Mucosa of rectum (tissue), 2 donors: ENCODE measurements at regions not wholly inside any gene's neighbourhood (a gene's known extent, or its start where the extent isn't known, plus 50 kb on each side); places are given as distances from the start of the nearest gene placed in this dataset.
"Not testable (repeated sequence)": the region's sequence is repeated elsewhere in the genome, so short reads cannot be mapped to it uniquely, and the experiment has no call there.

ENCODE experiments used
- H3K27ac ChIP-seq, 2 donors: one replicate each; pipeline ENCODE4 v1.7.0; 2013; ENCODE audit warnings: inconsistent platforms in 2 of 2, low read depth in 2 of 2, low read length in 2 of 2
- H3K27me3 ChIP-seq, 2 donors: one replicate each; pipeline ENCODE4 v1.7.0; 2013; ENCODE audit warnings: low read length in 2 of 2; ENCODE audit not compliant: control insufficient read depth in 2 of 2, insufficient read depth in 2 of 2
- H3K36me3 ChIP-seq, 2 donors: one replicate each; pipeline ENCODE4 v1.7.0; 2013; ENCODE audit warnings: low read length in 2 of 2; ENCODE audit not compliant: control insufficient read depth in 2 of 2, insufficient read depth in 2 of 2
- H3K4me1 ChIP-seq, 2 donors: one replicate each; pipeline ENCODE4 v1.7.0; 2013; ENCODE audit warnings: low read length in 2 of 2, mild to moderate bottlenecking in 1 of 2; ENCODE audit not compliant: control insufficient read depth in 2 of 2, insufficient read depth in 2 of 2
- H3K4me3 ChIP-seq, 2 donors: one replicate each; pipeline ENCODE4 v1.7.0; 2013; ENCODE audit warnings: low read length in 2 of 2
- H3K9ac ChIP-seq, 2 donors: one replicate each; pipeline ENCODE4 v1.7.0; 2013; ENCODE audit warnings: low read length in 2 of 2, low read depth in 1 of 2, mild to moderate bottlenecking in 1 of 2
- H3K9me3 ChIP-seq, 2 donors: one replicate each; pipeline ENCODE4 v1.7.0; 2013; ENCODE audit warnings: low read length in 2 of 2; ENCODE audit not compliant: control insufficient read depth in 2 of 2
- donor health status: healthy.
- donor health status: Normal muscosa, but diverticular disease.

GRCh38 chr1:163632269-163632668 is 310.5 kb downstream of the NUF2 start:
- H3K36me3 ChIP-seq, result no peaks in the 10 kb centered on the region
- no peak overlapping the region for H3K9ac ChIP-seq
- H3K27me3 ChIP-seq, result no peaks in the 10 kb centered on the region
- no peaks in the 10 kb centered on the region for H3K4me1 ChIP-seq
- H3K27ac ChIP-seq, result no peak overlapping the region
- no peak overlapping the region for H3K4me3 ChIP-seq
- peaks cover 0 to 5% of the 10 kb centered on the region in 2 donors for H3K9me3 ChIP-seq

GRCh38 chr1:163633366-163633765 is 311.6 kb downstream of the NUF2 start:
- Histone ChIP-seq H3K4me1 (no peaks in the 10 kb centered on the region), H3K4me3 (no peak overlapping the region), H3K9me3 (peaks cover 0 to 5% of the 10 kb centered on the region in 2 donors)

GRCh38 chr1:163645676-163646075 is 323.9 kb downstream of the NUF2 start:
- H3K4me1 ChIP-seq, H3K27ac ChIP-seq, H3K9me3 ChIP-seq, H3K4me3 ChIP-seq, H3K27me3 ChIP-seq, H3K9ac ChIP-seq, H3K36me3 ChIP-seq: not testable (repeated sequence)

More at GRCh38 chr1:163633366-163633765, 311.6 kb downstream of the NUF2 start:
- Histone ChIP-seq H3K27ac (no peak overlapping the region), H3K36me3 (no peaks in the 10 kb centered on the region), H3K9ac (no peak overlapping the region), H3K27me3 (no peaks in the 10 kb centered on the region)

- Histone ChIP-seq H3K4me1 (no peaks in the 10 kb centered on the region), H3K27ac (no peak overlapping the region), H3K9ac (no peak overlapping the region), H3K27me3 (no peaks in the 10 kb centered on the region), H3K9me3 (no peaks in the 10 kb centered on the region), H3K36me3 (no peaks in the 10 kb centered on the region), H3K4me3 (no peak overlapping the region)
Measured at GRCh38 chr1:163650624-163651023, 328.9 kb downstream of the NUF2 start.

GRCh38 chr1:163652441-163652840 is 330.7 kb downstream of the NUF2 start:
- Histone ChIP-seq H3K9ac (no peak overlapping the region), H3K4me1 (no peaks in the 10 kb centered on the region), H3K9me3 (no peaks in the 10 kb centered on the region), H3K27ac (no peak overlapping the region), H3K4me3 (no peak overlapping the region), H3K27me3 (no peaks in the 10 kb centered on the region), H3K36me3 (no peaks in the 10 kb centered on the region)

GRCh38 chr1:163655565-163655964 is 333.8 kb downstream of the NUF2 start:
- Histone ChIP-seq H3K27me3 (no peaks in the 10 kb centered on the region), H3K9ac (no peak overlapping the region), H3K27ac (no peak overlapping the region), H3K4me3 (no peak overlapping the region), H3K4me1 (no peaks in the 10 kb centered on the region), H3K36me3 (no peaks in the 10 kb centered on the region), H3K9me3 (no peaks in the 10 kb centered on the region)

GRCh38 chr1:163656095-163656759 is 334.5 kb downstream of the NUF2 start:
- Histone ChIP-seq H3K9ac (no peak overlapping the region), H3K27me3 (no peaks in the 10 kb centered on the region), H3K27ac (no peak overlapping the region), H3K36me3 (no peaks in the 10 kb centered on the region), H3K9me3 (no peaks in the 10 kb centered on the region), H3K4me3 (no peak overlapping the region), H3K4me1 (no peaks in the 10 kb centered on the region)

GRCh38 chr1:163657719-163658118 is 336.0 kb downstream of the NUF2 start:
- Histone ChIP-seq H3K27ac (no peak overlapping the region), H3K9ac (no peak overlapping the region), H3K9me3 (no peaks in the 10 kb centered on the region), H3K4me3 (no peak overlapping the region), H3K36me3 (no peaks in the 10 kb centered on the region), H3K4me1 (no peaks in the 10 kb centered on the region), H3K27me3 (no peaks in the 10 kb centered on the region)

GRCh38 chr1:163661391-163661790 is 339.6 kb downstream of the NUF2 start:
- H3K27ac ChIP-seq, result no peak overlapping the region

GRCh38 chr1:163664671-163665335 is 343.0 kb downstream of the NUF2 start:
- Histone ChIP-seq H3K27ac (no peak overlapping the region), H3K27me3 (no peaks in the 10 kb centered on the region), H3K4me1 (no peaks in the 10 kb centered on the region), H3K4me3 (no peak overlapping the region), H3K9me3 (no peaks in the 10 kb centered on the region), H3K36me3 (no peaks in the 10 kb centered on the region), H3K9ac (no peak overlapping the region)

More at GRCh38 chr1:163661391-163661790, 339.6 kb downstream of the NUF2 start:
- Histone ChIP-seq H3K9ac (no peak overlapping the region), H3K36me3 (no peaks in the 10 kb centered on the region), H3K4me3 (no peak overlapping the region), H3K9me3 (no peaks in the 10 kb centered on the region), H3K4me1 (no peaks in the 10 kb centered on the region), H3K27me3 (no peaks in the 10 kb centered on the region)
